Ectodermal cell (in vitro differentiated cells): ENCODE measurements at regions not wholly inside any gene's neighbourhood (a gene's known extent, or its start where the extent isn't known, plus 50 kb on each side); places are given as distances from the start of the nearest gene placed in this dataset.
A peak's percentile ranks its signal among the peaks of the same experiment; 100 is the strongest.

Source experiments
- H3K27ac ChIP-seq: 2 replicates; pipeline ENCODE4 v1.7.0; 2013; ENCODE audit warnings: mild to moderate bottlenecking, low read depth, low read length; ENCODE audit not compliant: insufficient read depth, poor library complexity, severe bottlenecking
- H3K27me3 ChIP-seq: 2 replicates; pipeline ENCODE4 v1.7.0; 2013; ENCODE audit warnings: mild to moderate bottlenecking, low read length; ENCODE audit not compliant: insufficient read depth, control insufficient read depth, poor library complexity, severe bottlenecking
- H3K36me3 ChIP-seq: one replicate; pipeline ENCODE4 v1.7.0; 2013; ENCODE audit warnings: low read length; ENCODE audit not compliant: control insufficient read depth, insufficient read depth
- H3K4me1 ChIP-seq: one replicate; pipeline ENCODE4 v1.7.0; 2013; ENCODE audit warnings: low read length; ENCODE audit not compliant: control insufficient read depth, insufficient read depth
- H3K4me3 ChIP-seq: 2 replicates; pipeline ENCODE4 v1.7.0; 2013; ENCODE audit warnings: low read depth, low read length, control low read depth; ENCODE audit not compliant: insufficient read depth
- H3K9me3 ChIP-seq: 2 replicates; pipeline ENCODE4 v1.7.0; 2013; ENCODE audit warnings: mild to moderate bottlenecking, low read length, moderate library complexity; ENCODE audit not compliant: control insufficient read depth
- WGBS, 2 experiments: methylation state at CpG; one replicate each; pipeline ENCODE4 v1.1.7; 2013; ENCODE audit warnings: missing lambda C conversion rate in 2 of 2; 5-methylcytosine and 5-hydroxymethylcytosine counted together

DNA sequence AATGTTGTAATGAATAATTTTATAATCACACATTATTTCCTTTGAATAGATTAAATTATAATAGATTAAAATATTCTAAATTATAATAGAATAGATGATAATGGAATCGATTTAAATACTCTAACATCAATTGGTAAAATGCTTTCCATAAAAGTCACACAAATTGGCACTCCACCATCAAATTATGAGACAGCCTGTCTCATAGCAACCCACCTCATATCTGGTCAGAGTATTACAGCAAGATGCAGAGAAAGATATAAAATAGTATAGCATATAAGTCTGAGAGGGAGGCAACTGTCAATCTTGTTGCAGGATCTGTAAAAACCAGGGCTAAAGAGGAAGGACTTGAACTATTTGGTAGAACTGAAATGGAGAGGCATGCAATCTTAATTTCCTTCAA lies 98.4 kb upstream of the NCKAP5 start:
- Histone ChIP-seq H3K4me1 (no peaks in the 10 kb centered on the region), H3K36me3 (peaks cover 3% of the 10 kb centered on the region), H3K4me3 (no peak overlapping the region), H3K27ac (no peak overlapping the region), H3K27me3 (no peaks in the 10 kb centered on the region), H3K9me3 (no peaks in the 10 kb centered on the region)
- no CpG with 5 or more reads among the region's 1 CpG for WGBS, 2 experiments

- Histone ChIP-seq H3K27ac (no peak overlapping the region), H3K9me3 (no peaks in the 10 kb centered on the region), H3K4me1 (no peaks in the 10 kb centered on the region), H3K36me3 (peaks cover 3% of the 10 kb centered on the region), H3K4me3 (no peak overlapping the region), H3K27me3 (no peaks in the 10 kb centered on the region)
These were observed 98.8 kb upstream of the NCKAP5 start for GRCh38 chr2:133667085-133667484.

- no peaks in the 10 kb centered on the region for H3K27me3 ChIP-seq
- no peaks in the 10 kb centered on the region for H3K9me3 ChIP-seq
- H3K27ac ChIP-seq: no peak overlapping the region
- H3K4me3 ChIP-seq: no peak overlapping the region
- peaks cover 3% of the 10 kb centered on the region for H3K36me3 ChIP-seq
- 95 to 100% methylated on average over 1 of the region's 1 CpG for WGBS, 2 experiments
- no peaks in the 10 kb centered on the region for H3K4me1 ChIP-seq
These were observed 99.7 kb upstream of the NCKAP5 start for GRCh38 chr2:133667968-133668367.

GRCh38 chr2:133668547-133668946 lies 100.3 kb upstream of the NCKAP5 start:
- H3K4me1 ChIP-seq: no peaks in the 10 kb centered on the region
- no peak overlapping the region for H3K4me3 ChIP-seq
- H3K36me3 ChIP-seq: peaks cover 3% of the 10 kb centered on the region
- H3K27me3 ChIP-seq: no peaks in the 10 kb centered on the region
- no peaks in the 10 kb centered on the region for H3K9me3 ChIP-seq
- 100% methylated on average over 1 of the region's 2 CpGs; no CpG with 5 or more reads in 1 of the 2 experiments for WGBS, 2 experiments
- no peak overlapping the region for H3K27ac ChIP-seq

DNA sequence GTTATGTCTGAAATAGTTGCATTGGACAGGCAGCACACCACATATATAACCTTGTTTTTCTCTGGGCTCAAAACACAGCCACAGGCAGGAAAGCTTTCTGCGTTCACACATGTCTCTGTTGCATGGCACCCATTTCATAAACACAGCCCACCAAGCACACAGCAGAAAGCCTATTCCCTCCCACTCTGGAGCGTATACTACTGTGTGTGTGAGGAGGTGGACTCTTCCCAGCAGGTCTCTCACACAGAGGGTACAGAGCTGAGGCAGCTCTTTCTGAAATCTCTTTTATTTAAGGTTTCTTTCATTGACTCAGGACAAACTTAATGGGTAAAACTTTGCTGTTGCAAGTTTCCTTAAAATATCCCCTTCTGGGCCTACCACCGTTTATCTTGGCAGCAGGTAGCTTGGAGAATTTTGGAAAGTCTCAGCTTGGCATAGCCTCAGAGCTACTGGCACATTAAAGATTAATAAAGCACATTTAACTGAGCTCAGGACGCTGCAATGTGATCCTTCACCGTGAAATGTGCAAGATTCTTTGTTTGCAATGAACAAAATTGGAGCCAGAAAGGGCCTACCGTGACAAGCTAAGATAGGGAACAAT lies 105.1 kb upstream of the NCKAP5 start:
- WGBS, 2 experiments: 90 to 94% methylated on average over 5 to 6 of the region's 6 CpGs
- Histone ChIP-seq H3K4me1 (peaks cover 21% of the 10 kb centered on the region), H3K4me3 (no peak overlapping the region), H3K27me3 (no peaks in the 10 kb centered on the region), H3K36me3 (peaks cover 3% of the 10 kb centered on the region), H3K27ac (no peak overlapping the region), H3K9me3 (no peaks in the 10 kb centered on the region)

GRCh38 chr2:133674066-133674432 lies 105.8 kb upstream of the NCKAP5 start:
- H3K27ac ChIP-seq: no peak overlapping the region
- H3K4me1 ChIP-seq: peaks cover 26% of the 10 kb centered on the region
- H3K36me3 ChIP-seq: peaks cover 1% of the 10 kb centered on the region
- 89 to 90% methylated on average over 4 of the region's 4 CpGs for WGBS, 2 experiments
- no peak overlapping the region for H3K4me3 ChIP-seq
- H3K27me3 ChIP-seq: no peaks in the 10 kb centered on the region
- H3K9me3 ChIP-seq: no peaks in the 10 kb centered on the region

- Histone ChIP-seq H3K27me3 (no peaks in the 10 kb centered on the region), H3K9me3 (no peaks in the 10 kb centered on the region), H3K4me1 (peaks cover 26% of the 10 kb centered on the region), H3K36me3 (no peaks in the 10 kb centered on the region), H3K4me3 (peak overlapping the region; percentile 1), H3K27ac (peak overlapping the region; percentile 72)
- WGBS, 2 experiments: 10 to 14% methylated on average over 20 to 21 of the region's 21 CpGs
These were observed 106.4 kb upstream of the NCKAP5 start for GRCh38 chr2:133674433-133675331.

- H3K4me1 ChIP-seq: peaks cover 26% of the 10 kb centered on the region
- 90 to 100% methylated on average over 1 of the region's 1 CpG for WGBS, 2 experiments
- no peaks in the 10 kb centered on the region for H3K9me3 ChIP-seq
- no peaks in the 10 kb centered on the region for H3K27me3 ChIP-seq
- no peak overlapping the region for H3K4me3 ChIP-seq
- H3K36me3 ChIP-seq: no peaks in the 10 kb centered on the region
- no peak overlapping the region for H3K27ac ChIP-seq
These were observed 108.3 kb upstream of the NCKAP5 start for GRCh38 chr2:133676392-133677130.

DNA sequence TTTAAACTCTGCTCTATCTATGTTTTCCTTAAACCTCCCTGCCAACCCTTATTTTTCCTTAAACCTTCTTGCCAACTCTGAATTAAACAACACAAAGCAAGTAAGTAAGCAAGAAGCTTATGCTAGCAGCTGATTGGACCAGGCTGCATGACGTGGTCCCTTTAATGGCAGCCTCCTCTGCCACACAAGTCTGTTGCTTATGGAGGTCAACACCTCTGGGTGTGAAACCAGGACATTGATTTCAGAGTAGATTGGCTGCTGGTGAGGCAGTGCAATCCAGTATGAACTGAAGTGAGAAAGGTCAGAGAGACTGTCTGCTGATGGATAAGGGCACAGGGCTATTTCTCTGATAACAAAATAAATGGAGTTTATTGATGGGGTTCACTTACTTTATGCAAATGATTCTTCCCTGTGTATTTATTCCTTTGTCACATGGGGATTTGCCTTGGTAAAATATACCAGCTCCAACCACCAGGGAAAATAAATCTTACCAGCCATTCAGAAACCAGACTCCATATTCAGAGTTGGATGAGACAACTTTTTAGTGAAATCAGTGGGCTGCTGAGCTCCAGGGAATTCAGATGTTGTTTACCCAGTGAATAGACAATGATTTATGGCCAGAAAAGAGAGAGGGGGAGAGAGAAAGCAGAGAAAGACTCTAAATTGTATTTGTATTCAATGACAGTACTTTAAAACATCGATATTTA lies 112.2 kb upstream of the NCKAP5 start:
- peaks cover 9% of the 10 kb centered on the region for H3K4me1 ChIP-seq
- H3K36me3 ChIP-seq: no peaks in the 10 kb centered on the region
- no peak overlapping the region for H3K27ac ChIP-seq
- H3K9me3 ChIP-seq: no peaks in the 10 kb centered on the region
- H3K27me3 ChIP-seq: no peaks in the 10 kb centered on the region
- 94 to 97% methylated on average over 1 to 2 of the region's 2 CpGs for WGBS, 2 experiments
- no peak overlapping the region for H3K4me3 ChIP-seq
